WTC11 (cell line): ENCODE measurements at regions not wholly inside any gene's neighbourhood (a gene's known extent, or its start where the extent isn't known, plus 50 kb on each side); places are given as distances from the start of the nearest gene placed in this dataset.

Experiments used
- FOXP1 ChIP-seq: sonication (generic); formaldehyde crosslinking; IDR thresholded peaks from 2 replicates; pipeline ENCODE4 v1.8.0; 2022; ENCODE audit warnings: missing genetic modification reagents, mild to moderate bottlenecking, moderate library complexity, borderline replicate concordance
- GABPB1 ChIP-seq: sonication (generic); formaldehyde crosslinking; IDR thresholded peaks from 2 replicates; pipeline ENCODE4 v1.8.1; 2023; ENCODE audit warnings: mild to moderate bottlenecking, missing genetic modification reagents
- GTF2I ChIP-seq: fragments of 250-450 bp; sonication (Bioruptor Pico); conservative IDR thresholded peaks from 2 replicates; pipeline ENCODE4 v1.4.0; 2021; ENCODE audit warnings: mild to moderate bottlenecking
- IRF2 ChIP-seq: sonication (generic); formaldehyde crosslinking; IDR thresholded peaks from 2 replicates; pipeline ENCODE4 v1.8.0; 2022; ENCODE audit warnings: low read depth, missing genetic modification reagents, borderline replicate concordance
- JUN ChIP-seq: sonication (generic); formaldehyde crosslinking; IDR thresholded peaks from 2 replicates; pipeline ENCODE4 v1.8.0; 2023; ENCODE audit warnings: mild to moderate bottlenecking, missing genetic modification reagents
- MXD4 ChIP-seq: fragments of 250-450 bp; sonication (Bioruptor Pico); IDR thresholded peaks from 2 replicates; pipeline ENCODE4 v1.8.0; 2021; ENCODE audit warnings: mild to moderate bottlenecking, moderate library complexity, borderline replicate concordance
- MYBL2 ChIP-seq: sonication (generic); formaldehyde crosslinking; IDR thresholded peaks from 2 replicates; pipeline ENCODE4 v1.8.1; 2023; ENCODE audit warnings: mild to moderate bottlenecking, moderate library complexity, missing genetic modification reagents
- RELA ChIP-seq: sonication (generic); formaldehyde crosslinking; IDR thresholded peaks from 2 replicates; pipeline ENCODE4 v1.8.1; 2022; ENCODE audit warnings: missing genetic modification reagents, mild to moderate bottlenecking, borderline replicate concordance
- ZNF219 ChIP-seq: sonication (generic); formaldehyde crosslinking; IDR thresholded peaks from 2 replicates; pipeline ENCODE4 v1.8.0; 2023; ENCODE audit warnings: missing genetic modification reagents, mild to moderate bottlenecking, borderline replicate concordance
- ZNF423 ChIP-seq: fragments of 250-450 bp; sonication (Bioruptor Pico); IDR thresholded peaks from 2 replicates; pipeline ENCODE4 v2.1.2; 2022; ENCODE audit warnings: mild to moderate bottlenecking, moderate library complexity
- TF ChIP-seq, protein P1 (sequence below): sonication (generic); formaldehyde crosslinking; IDR thresholded peaks from 2 replicates; pipeline ENCODE4 v1.8.1; 2022; ENCODE audit warnings: low read depth, missing genetic modification reagents, borderline replicate concordance
- TF ChIP-seq, protein P2 (sequence below): fragments of 250-450 bp; sonication (Bioruptor Pico); IDR thresholded peaks from 2 replicates; pipeline ENCODE4 v1.9.0; 2021; ENCODE audit warnings: moderate library complexity, mild to moderate bottlenecking, inconsistent platforms, borderline replicate concordance
- TF ChIP-seq, protein P3 (sequence below): sonication (generic); formaldehyde crosslinking; IDR thresholded peaks from 2 replicates; pipeline ENCODE4 v1.8.1; 2023; ENCODE audit warnings: mild to moderate bottlenecking, moderate library complexity, missing genetic modification reagents
- TF ChIP-seq, protein P4 (sequence below): fragments of 200-600 bp; IDR thresholded peaks from 2 replicates; pipeline ENCODE4 v1.8.0; 2022; ENCODE audit warnings: antibody characterized with exemption
- TF ChIP-seq, protein P5 (sequence below): fragments of 250-450 bp; sonication (Bioruptor Pico); IDR thresholded peaks from 2 replicates; pipeline ENCODE4 v1.8.0; 2021; ENCODE audit warnings: mild to moderate bottlenecking
- TF ChIP-seq, protein P6 (sequence below): sonication (generic); formaldehyde crosslinking; IDR thresholded peaks from 2 replicates; pipeline ENCODE4 v1.8.1; 2022; ENCODE audit warnings: missing genetic modification reagents, borderline replicate concordance
- TF ChIP-seq, protein P7 (sequence below): sonication (generic); formaldehyde crosslinking; IDR thresholded peaks from 2 replicates; pipeline ENCODE4 v1.8.0; 2023; ENCODE audit warnings: missing genetic modification reagents, mild to moderate bottlenecking, borderline replicate concordance
- TF ChIP-seq, protein P8 (sequence below): fragments of 250-450 bp; sonication (Bioruptor Pico); IDR thresholded peaks from 2 replicates; pipeline ENCODE4 v1.9.0; 2021; ENCODE audit warnings: mild to moderate bottlenecking, borderline replicate concordance
- TF ChIP-seq, protein P9 (sequence below): sonication (generic); formaldehyde crosslinking; IDR thresholded peaks from 2 replicates; pipeline ENCODE4 v1.8.0; 2022; ENCODE audit warnings: mild to moderate bottlenecking, missing genetic modification reagents

DNA sequence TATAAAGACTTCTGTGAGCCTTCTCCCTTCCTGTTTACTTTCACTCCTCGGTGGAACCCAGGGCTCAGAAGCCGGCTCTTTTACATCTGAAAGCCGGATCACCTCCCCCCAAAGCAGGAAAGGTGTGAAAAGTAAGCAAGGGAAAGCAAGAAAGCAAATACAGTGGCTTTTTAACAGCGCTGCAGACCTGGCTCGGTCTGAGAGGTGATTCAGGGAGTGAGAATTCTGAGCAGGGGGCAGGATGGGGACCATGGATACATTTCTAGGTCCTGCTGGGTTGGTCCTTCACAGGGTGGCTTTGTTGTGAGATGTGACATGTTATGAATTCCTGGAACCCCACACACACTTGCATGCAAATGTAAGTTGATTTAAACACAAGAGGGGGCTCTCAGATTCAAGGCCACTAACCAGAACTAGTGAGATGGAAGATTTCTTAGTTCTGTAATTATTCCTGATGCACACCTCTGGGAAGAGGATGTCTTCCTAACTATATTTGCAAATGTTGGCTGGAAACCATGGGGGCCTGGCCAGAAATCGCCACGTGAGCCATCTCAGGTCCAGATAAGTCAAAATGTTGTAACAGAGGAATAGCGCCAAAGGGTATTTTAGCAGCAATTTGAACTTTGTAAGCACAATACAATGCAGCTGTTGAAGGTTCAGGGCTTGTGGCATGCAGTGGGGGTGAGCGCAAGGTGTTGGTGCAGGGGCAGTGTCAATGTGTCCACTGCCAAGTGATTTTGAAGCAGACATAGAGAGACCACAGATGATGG lies 670.1 kb upstream of the LCORL start (continued):
- TF ChIP-seq, protein P1, sequence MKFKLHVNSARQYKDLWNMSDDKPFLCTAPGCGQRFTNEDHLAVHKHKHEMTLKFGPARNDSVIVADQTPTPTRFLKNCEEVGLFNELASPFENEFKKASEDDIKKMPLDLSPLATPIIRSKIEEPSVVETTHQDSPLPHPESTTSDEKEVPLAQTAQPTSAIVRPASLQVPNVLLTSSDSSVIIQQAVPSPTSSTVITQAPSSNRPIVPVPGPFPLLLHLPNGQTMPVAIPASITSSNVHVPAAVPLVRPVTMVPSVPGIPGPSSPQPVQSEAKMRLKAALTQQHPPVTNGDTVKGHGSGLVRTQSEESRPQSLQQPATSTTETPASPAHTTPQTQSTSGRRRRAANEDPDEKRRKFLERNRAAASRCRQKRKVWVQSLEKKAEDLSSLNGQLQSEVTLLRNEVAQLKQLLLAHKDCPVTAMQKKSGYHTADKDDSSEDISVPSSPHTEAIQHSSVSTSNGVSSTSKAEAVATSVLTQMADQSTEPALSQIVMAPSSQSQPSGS (CRISPR knock-in tag): no peak
- TF ChIP-seq GABPB1 (no peak), MYBL2 (CRISPR knock-in tag) (no peak), RELA (CRISPR knock-in tag) (no peak), IRF2 (CRISPR knock-in tag) (no peak), FOXP1 (CRISPR knock-in tag) (no peak), ZNF423 (peak; percentile 87), GTF2I (CRISPR knock-in tag) (no peak), JUN (CRISPR knock-in tag) (no peak), MXD4 (CRISPR knock-in tag) (no peak), ZNF219 (CRISPR knock-in tag) (no peak)
- TF ChIP-seq, protein P2, sequence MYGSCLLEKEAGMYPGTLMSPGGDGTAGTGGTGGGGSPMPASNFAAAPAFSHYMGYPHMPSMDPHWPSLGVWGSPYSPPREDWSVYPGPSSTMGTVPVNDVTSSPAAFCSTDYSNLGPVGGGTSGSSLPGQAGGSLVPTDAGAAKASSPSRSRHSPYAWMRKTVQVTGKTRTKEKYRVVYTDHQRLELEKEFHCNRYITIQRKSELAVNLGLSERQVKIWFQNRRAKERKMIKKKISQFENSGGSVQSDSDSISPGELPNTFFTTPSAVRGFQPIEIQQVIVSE (CRISPR knock-in tag): no peak
- TF ChIP-seq, protein P3, sequence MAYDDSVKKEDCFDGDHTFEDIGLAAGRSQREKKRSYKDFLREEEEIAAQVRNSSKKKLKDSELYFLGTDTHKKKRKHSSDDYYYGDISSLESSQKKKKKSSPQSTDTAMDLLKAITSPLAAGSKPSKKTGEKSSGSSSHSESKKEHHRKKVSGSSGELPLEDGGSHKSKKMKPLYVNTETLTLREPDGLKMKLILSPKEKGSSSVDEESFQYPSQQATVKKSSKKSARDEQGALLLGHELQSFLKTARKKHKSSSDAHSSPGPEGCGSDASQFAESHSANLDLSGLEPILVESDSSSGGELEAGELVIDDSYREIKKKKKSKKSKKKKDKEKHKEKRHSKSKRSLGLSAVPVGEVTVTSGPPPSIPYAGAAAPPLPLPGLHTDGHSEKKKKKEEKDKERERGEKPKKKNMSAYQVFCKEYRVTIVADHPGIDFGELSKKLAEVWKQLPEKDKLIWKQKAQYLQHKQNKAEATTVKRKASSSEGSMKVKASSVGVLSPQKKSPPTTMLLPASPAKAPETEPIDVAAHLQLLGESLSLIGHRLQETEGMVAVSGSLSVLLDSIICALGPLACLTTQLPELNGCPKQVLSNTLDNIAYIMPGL (CRISPR knock-in tag): no peak
- TF ChIP-seq, protein P4, sequence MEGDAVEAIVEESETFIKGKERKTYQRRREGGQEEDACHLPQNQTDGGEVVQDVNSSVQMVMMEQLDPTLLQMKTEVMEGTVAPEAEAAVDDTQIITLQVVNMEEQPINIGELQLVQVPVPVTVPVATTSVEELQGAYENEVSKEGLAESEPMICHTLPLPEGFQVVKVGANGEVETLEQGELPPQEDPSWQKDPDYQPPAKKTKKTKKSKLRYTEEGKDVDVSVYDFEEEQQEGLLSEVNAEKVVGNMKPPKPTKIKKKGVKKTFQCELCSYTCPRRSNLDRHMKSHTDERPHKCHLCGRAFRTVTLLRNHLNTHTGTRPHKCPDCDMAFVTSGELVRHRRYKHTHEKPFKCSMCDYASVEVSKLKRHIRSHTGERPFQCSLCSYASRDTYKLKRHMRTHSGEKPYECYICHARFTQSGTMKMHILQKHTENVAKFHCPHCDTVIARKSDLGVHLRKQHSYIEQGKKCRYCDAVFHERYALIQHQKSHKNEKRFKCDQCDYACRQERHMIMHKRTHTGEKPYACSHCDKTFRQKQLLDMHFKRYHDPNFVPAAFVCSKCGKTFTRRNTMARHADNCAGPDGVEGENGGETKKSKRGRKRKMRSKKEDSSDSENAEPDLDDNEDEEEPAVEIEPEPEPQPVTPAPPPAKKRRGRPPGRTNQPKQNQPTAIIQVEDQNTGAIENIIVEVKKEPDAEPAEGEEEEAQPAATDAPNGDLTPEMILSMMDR: no peak
- TF ChIP-seq, protein P5, sequence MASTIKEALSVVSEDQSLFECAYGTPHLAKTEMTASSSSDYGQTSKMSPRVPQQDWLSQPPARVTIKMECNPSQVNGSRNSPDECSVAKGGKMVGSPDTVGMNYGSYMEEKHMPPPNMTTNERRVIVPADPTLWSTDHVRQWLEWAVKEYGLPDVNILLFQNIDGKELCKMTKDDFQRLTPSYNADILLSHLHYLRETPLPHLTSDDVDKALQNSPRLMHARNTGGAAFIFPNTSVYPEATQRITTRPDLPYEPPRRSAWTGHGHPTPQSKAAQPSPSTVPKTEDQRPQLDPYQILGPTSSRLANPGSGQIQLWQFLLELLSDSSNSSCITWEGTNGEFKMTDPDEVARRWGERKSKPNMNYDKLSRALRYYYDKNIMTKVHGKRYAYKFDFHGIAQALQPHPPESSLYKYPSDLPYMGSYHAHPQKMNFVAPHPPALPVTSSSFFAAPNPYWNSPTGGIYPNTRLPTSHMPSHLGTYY (CRISPR knock-in tag): no peak
- TF ChIP-seq, protein P6, sequence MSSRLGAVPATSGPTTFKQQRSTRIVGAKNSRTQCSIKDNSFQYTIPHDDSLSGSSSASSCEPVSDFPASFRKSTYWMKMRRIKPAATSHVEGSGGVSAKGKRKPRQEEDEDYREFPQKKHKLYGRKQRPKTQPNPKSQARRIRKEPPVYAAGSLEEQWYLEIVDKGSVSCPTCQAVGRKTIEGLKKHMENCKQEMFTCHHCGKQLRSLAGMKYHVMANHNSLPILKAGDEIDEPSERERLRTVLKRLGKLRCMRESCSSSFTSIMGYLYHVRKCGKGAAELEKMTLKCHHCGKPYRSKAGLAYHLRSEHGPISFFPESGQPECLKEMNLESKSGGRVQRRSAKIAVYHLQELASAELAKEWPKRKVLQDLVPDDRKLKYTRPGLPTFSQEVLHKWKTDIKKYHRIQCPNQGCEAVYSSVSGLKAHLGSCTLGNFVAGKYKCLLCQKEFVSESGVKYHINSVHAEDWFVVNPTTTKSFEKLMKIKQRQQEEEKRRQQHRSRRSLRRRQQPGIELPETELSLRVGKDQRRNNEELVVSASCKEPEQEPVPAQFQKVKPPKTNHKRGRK (CRISPR knock-in tag): no peak
- TF ChIP-seq, protein P7, sequence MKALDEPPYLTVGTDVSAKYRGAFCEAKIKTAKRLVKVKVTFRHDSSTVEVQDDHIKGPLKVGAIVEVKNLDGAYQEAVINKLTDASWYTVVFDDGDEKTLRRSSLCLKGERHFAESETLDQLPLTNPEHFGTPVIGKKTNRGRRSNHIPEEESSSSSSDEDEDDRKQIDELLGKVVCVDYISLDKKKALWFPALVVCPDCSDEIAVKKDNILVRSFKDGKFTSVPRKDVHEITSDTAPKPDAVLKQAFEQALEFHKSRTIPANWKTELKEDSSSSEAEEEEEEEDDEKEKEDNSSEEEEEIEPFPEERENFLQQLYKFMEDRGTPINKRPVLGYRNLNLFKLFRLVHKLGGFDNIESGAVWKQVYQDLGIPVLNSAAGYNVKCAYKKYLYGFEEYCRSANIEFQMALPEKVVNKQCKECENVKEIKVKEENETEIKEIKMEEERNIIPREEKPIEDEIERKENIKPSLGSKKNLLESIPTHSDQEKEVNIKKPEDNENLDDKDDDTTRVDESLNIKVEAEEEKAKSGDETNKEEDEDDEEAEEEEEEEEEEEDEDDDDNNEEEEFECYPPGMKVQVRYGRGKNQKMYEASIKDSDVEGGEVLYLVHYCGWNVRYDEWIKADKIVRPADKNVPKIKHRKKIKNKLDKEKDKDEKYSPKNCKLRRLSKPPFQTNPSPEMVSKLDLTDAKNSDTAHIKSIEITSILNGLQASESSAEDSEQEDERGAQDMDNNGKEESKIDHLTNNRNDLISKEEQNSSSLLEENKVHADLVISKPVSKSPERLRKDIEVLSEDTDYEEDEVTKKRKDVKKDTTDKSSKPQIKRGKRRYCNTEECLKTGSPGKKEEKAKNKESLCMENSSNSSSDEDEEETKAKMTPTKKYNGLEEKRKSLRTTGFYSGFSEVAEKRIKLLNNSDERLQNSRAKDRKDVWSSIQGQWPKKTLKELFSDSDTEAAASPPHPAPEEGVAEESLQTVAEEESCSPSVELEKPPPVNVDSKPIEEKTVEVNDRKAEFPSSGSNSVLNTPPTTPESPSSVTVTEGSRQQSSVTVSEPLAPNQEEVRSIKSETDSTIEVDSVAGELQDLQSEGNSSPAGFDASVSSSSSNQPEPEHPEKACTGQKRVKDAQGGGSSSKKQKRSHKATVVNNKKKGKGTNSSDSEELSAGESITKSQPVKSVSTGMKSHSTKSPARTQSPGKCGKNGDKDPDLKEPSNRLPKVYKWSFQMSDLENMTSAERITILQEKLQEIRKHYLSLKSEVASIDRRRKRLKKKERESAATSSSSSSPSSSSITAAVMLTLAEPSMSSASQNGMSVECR (CRISPR knock-in tag): no peak; the same call in 1 of the 2 replicates
- TF ChIP-seq, protein P8, sequence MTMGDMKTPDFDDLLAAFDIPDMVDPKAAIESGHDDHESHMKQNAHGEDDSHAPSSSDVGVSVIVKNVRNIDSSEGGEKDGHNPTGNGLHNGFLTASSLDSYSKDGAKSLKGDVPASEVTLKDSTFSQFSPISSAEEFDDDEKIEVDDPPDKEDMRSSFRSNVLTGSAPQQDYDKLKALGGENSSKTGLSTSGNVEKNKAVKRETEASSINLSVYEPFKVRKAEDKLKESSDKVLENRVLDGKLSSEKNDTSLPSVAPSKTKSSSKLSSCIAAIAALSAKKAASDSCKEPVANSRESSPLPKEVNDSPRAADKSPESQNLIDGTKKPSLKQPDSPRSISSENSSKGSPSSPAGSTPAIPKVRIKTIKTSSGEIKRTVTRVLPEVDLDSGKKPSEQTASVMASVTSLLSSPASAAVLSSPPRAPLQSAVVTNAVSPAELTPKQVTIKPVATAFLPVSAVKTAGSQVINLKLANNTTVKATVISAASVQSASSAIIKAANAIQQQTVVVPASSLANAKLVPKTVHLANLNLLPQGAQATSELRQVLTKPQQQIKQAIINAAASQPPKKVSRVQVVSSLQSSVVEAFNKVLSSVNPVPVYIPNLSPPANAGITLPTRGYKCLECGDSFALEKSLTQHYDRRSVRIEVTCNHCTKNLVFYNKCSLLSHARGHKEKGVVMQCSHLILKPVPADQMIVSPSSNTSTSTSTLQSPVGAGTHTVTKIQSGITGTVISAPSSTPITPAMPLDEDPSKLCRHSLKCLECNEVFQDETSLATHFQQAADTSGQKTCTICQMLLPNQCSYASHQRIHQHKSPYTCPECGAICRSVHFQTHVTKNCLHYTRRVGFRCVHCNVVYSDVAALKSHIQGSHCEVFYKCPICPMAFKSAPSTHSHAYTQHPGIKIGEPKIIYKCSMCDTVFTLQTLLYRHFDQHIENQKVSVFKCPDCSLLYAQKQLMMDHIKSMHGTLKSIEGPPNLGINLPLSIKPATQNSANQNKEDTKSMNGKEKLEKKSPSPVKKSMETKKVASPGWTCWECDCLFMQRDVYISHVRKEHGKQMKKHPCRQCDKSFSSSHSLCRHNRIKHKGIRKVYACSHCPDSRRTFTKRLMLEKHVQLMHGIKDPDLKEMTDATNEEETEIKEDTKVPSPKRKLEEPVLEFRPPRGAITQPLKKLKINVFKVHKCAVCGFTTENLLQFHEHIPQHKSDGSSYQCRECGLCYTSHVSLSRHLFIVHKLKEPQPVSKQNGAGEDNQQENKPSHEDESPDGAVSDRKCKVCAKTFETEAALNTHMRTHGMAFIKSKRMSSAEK (CRISPR knock-in tag): peak; percentile 54; the same call in 1 of the 2 replicates
- TF ChIP-seq, protein P9, sequence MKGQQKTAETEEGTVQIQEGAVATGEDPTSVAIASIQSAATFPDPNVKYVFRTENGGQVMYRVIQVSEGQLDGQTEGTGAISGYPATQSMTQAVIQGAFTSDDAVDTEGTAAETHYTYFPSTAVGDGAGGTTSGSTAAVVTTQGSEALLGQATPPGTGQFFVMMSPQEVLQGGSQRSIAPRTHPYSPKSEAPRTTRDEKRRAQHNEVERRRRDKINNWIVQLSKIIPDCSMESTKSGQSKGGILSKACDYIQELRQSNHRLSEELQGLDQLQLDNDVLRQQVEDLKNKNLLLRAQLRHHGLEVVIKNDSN (CRISPR knock-in tag): peak; percentile 21; the same call in 1 of the 2 replicates
